Peyer's patch (tissue), 4 donors: ENCODE measurements at regions not wholly inside any gene's neighbourhood (a gene's known extent, or its start where the extent isn't known, plus 50 kb on each side); places are given as distances from the start of the nearest gene placed in this dataset.

Experiments used
- POLR2A ChIP-seq, 2 donors: fragments of 450-650 bp; IDR thresholded peaks; one replicate each; pipeline ENCODE4 v1.5.1; 2017; ENCODE audit warnings: antibody characterized with exemption in 2 of 2, mild to moderate bottlenecking in 2 of 2, moderate library complexity in 2 of 2
- TF ChIP-seq, protein P1 (sequence below), 6 experiments: fragments of 450-650 bp in 4 of 6; fragments of 200-600 bp in 2 of 6; sonication (generic) in 1 of 6; IDR thresholded peaks; one replicate each; pipeline ENCODE4 v1.5.1; 2017 to 2019; ENCODE audit warnings: antibody characterized with exemption in 6 of 6, mild to moderate bottlenecking in 3 of 6, moderate library complexity in 1 of 6

DNA sequence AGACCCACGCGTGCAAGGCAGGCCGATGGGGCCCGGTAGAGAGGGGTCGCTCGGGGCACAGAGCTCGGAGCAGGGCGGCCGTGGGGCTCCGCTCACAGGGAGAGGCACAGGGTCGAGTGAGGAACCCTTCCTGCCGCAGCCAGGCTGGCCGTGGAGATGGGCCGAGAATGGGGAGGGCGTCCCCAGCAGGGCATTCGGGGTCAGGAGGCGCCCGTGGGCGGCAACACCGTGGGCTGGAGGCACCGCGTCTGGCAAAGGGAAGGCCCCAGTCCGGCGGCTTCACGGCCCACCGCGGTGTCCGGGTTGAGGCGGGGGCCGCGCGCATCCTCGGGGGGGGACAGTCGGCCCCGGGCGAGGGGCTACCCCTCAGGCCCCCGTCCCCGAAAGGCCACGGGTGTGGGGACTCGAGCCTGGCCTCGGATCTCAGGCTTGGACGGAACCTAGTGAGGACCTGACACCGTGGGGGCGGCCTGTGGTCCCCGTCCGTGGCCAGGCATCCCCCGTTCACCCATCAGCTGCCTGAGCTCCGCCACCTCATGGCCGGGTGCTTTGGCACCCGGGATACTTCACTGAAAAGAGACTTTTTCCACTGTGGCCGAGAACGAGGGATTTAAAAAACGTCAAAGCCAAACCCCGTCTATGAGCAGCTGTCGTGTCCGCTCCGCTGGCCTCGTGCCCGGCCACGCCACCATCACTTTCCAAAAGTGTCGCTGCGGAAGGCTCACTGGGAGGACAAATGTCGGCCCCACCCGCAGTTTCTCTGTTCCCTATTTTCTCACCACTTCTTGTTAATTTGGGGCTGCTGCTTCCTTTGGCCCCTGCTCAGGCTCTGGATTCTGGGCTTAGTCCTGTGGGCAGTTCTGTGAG, 73.6 kb downstream of the METRNL start:
- TF ChIP-seq, protein P1, sequence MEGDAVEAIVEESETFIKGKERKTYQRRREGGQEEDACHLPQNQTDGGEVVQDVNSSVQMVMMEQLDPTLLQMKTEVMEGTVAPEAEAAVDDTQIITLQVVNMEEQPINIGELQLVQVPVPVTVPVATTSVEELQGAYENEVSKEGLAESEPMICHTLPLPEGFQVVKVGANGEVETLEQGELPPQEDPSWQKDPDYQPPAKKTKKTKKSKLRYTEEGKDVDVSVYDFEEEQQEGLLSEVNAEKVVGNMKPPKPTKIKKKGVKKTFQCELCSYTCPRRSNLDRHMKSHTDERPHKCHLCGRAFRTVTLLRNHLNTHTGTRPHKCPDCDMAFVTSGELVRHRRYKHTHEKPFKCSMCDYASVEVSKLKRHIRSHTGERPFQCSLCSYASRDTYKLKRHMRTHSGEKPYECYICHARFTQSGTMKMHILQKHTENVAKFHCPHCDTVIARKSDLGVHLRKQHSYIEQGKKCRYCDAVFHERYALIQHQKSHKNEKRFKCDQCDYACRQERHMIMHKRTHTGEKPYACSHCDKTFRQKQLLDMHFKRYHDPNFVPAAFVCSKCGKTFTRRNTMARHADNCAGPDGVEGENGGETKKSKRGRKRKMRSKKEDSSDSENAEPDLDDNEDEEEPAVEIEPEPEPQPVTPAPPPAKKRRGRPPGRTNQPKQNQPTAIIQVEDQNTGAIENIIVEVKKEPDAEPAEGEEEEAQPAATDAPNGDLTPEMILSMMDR (IDR thresholded peaks at IDR 0.05), result no peak
- TF ChIP-seq POLR2A (IDR thresholded peaks at IDR 0.05), result no peak
